GM06990 (cell line): ENCODE measurements at regions not wholly inside any gene's neighbourhood (a gene's known extent, or its start where the extent isn't known, plus 50 kb on each side); places are given as distances from the start of the nearest gene placed in this dataset.

Experiments
- DNase-seq: peaks from one replicate; pipeline ENCODE4 v3.0.0-alpha.2; 2011; ENCODE audit not compliant: insufficient read length; ENCODE audit errors: extremely low read depth
- H3K27me3 ChIP-seq: replicated peaks from 2 replicates; pipeline ENCODE4 v1.6.0; 2011; ENCODE audit warnings: low read length; ENCODE audit not compliant: control insufficient read depth, insufficient read depth
- H3K36me3 ChIP-seq: 2 replicates; pipeline ENCODE4 v1.5.1; 2011; ENCODE audit warnings: low read length; ENCODE audit not compliant: control insufficient read depth, insufficient read depth
- H3K4me3 ChIP-seq: replicated peaks from 2 replicates; pipeline ENCODE4 v1.5.1; 2011; ENCODE audit warnings: low read depth, mild to moderate bottlenecking, control low read depth, low read length
- CTCF ChIP-seq: IDR thresholded peaks from 2 replicates; pipeline ENCODE4 v1.5.1; 2011; ENCODE audit warnings: low read length, control low read depth, mild to moderate bottlenecking, inconsistent platforms; ENCODE audit not compliant: insufficient read depth, poor library complexity, severe bottlenecking

GRCh38 chr10:2915412-2915811 is 151.9 kb upstream of the PFKP start:
- H3K36me3 ChIP-seq = no peaks in the 10 kb centered on the region
- DNase-seq = no peak
- no peak overlapping the region for H3K4me3 ChIP-seq
- no peaks in the 10 kb centered on the region; the same call in 1 of the 2 replicates for H3K27me3 ChIP-seq
- no peak for TF ChIP-seq CTCF

GRCh38 chr10:2914741-2915140 is 152.6 kb upstream of the PFKP start:
- H3K36me3 ChIP-seq = no peaks in the 10 kb centered on the region
- no peaks in the 10 kb centered on the region; the same call in 1 of the 2 replicates for H3K27me3 ChIP-seq
- DNase-seq = no peak
- TF ChIP-seq CTCF = no peak
- no peak overlapping the region for H3K4me3 ChIP-seq

GRCh38 chr10:2913474-2913873 is 153.9 kb upstream of the PFKP start:
- no peak for TF ChIP-seq CTCF
- H3K4me3 ChIP-seq = no peak overlapping the region
- H3K27me3 ChIP-seq = no peaks in the 10 kb centered on the region; the same call in 1 of the 2 replicates
- DNase-seq = no peak
- no peaks in the 10 kb centered on the region for H3K36me3 ChIP-seq

GRCh38 chr10:2910656-2911055 is 156.7 kb upstream of the PFKP start:
- no peak overlapping the region for H3K4me3 ChIP-seq
- TF ChIP-seq CTCF = no peak
- H3K36me3 ChIP-seq = no peaks in the 10 kb centered on the region
- no peak for DNase-seq
- no peaks in the 10 kb centered on the region; the same call in 1 of the 2 replicates for H3K27me3 ChIP-seq

- H3K27me3 ChIP-seq = no peaks in the 10 kb centered on the region; the same call in 1 of the 2 replicates
- no peak for DNase-seq
- no peaks in the 10 kb centered on the region for H3K36me3 ChIP-seq
- no peak for TF ChIP-seq CTCF
- no peak overlapping the region for H3K4me3 ChIP-seq
Observed at GRCh38 chr10:2909921-2910320, 157.4 kb upstream of the PFKP start.
